GM19468 (cell line): ENCODE measurements at regions not wholly inside any gene's neighbourhood (a gene's known extent, or its start where the extent isn't known, plus 50 kb on each side); places are given as distances from the start of the nearest gene placed in this dataset.
A peak's percentile ranks its signal among the peaks of the same experiment; 100 is the strongest.

ENCODE experiments used
- ATAC-seq: cut with Tn5 transposase; IDR thresholded peaks from one replicate; pipeline ENCODE4 v1.9.1; 2021; ENCODE audit warnings: mild to moderate bottlenecking, moderate library complexity, moderate number of reproducible peaks; ENCODE audit not compliant: unreplicated experiment; ENCODE audit errors: extremely low read depth

- ATAC-seq, result no peak
These were observed 569.8 kb upstream of the IL12A start for GRCh38 chr3:159418571-159419526.

GRCh38 chr3:159429702-159430101, 558.9 kb upstream of the IL12A start:
- ATAC-seq, result no peak

DNA sequence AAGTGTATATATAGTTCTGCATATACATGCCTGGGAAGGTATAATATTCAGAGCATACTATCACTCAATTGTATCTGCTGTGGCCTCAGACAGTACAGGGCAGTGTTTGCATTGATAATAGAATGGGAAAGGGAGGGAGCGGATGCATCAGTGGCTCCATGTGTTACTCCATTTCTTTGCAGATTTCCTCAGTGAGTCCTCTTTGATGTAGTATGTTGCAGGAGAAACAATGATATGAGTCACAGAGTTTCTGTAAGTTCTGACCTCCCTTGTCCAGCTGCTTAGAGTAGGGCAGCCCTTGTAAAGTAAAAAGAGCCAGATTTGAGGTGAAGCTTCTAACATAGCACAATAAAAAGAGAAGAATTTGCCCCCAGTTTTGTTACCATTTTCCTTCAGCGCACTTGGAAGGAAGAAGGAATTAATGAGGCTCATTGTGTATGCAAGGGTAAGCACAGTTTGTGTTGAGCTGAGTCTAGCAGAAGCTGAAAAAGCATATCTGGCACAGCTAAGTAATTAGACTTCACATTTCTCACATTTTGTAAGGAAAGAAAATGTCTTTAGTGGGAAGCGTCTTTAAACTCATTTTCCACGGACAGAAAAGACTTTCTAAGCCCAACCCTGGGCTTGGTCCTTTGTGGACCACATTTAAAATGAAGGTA, 555.8 kb upstream of the IL12A start:
- ATAC-seq, result no peak

DNA sequence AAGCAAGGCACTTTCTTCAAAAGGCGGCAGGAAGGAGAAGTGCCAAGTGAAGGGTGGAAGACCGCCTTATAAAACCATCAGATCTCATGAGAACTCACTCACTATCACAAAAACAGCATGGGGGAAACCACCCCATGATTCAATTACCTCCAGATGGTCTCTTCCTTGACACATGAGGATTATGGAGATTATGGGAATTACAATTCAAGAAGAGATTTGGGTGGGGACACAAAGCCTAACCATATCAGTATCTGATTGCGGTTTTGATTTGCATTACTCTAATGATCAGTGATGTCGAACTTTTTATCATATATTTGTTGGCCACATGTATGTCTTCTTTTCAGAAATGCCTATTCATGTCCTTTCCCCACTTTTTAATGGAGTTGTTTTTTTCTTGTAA, 549.3 kb upstream of the IL12A start:
- no peak for ATAC-seq

DNA sequence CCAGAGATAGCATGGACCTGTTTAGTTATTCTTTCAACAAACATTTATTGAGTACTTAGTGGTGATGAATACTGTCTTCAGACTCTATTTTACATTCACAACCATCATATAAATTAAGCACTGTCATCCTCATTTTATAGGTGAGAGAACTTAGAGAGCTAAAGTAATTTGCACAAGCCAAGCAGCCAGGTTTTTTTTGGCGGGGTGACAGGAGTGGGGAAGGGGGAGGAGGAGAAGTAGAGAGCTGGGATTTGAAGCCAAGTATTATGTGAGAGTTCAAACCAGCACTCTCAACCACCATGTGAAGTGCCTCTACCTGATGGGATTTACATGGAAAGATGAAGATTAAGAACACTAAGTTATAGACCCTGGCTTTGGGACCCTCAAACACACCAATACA, 547.4 kb upstream of the IL12A start:
- ATAC-seq, result no peak

DNA sequence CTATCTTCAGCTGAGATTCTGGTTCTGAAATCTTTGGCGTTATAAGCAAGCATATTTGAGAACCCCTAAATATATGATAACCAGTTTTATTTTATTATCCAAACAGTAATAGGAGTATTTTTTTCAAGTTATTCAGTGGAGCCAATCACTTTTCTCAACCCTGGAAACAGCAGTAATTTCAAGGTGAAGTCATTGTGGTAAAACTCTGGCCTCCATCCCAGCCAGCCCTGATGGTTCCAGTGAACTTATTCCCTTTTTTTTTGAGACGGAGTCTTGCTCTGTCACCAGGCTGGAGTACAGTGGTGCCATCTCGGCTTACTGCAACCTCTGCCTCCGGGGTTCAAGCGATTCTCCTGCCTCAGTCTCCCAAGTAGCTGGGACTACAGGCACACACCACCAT, 545.4 kb upstream of the IL12A start:
- no peak for ATAC-seq

DNA sequence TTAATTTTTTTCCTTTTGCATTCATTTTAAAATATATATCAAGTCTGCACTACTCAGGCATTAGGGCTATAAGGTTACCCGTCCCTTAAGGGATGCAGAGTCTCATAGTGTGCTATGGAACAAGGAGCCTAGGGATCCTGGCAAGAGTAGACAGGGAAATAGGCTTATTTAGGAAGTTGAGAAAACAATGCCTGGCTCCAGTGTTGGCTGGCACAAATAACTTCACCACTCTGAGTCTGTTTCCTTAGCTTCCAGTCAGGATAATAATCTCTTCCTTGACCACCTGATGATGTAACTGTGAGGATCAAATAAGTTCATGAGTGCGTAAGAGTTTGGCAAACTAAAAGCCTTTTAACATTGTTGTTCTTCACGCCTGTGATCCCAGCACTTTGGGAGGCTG, 540.8 kb upstream of the IL12A start:
- no peak for ATAC-seq

- ATAC-seq, result no peak
These were observed 539.7 kb upstream of the IL12A start for GRCh38 chr3:159448902-159449301.

- no peak for ATAC-seq
These were observed 537.6 kb upstream of the IL12A start for GRCh38 chr3:159451067-159451466.

DNA sequence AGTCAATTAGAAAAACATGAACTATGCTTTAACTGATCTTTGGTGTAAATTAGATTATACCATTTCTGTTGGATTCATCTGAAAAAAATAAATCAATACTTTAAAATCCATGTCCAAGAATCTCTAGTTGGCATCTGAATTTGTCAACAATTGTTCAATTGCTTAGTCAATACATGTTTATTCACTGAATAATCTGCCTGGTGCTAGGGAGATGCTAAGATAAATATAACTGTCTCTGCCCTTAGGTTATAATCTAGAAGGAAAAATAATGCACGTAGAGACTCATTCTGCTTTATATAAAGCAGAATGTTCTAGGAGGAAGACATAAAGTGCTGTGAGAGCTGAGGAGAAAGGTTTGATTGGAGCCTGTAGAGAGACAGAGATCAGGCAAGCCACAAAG, 537.2 kb upstream of the IL12A start:
- ATAC-seq, result no peak

DNA sequence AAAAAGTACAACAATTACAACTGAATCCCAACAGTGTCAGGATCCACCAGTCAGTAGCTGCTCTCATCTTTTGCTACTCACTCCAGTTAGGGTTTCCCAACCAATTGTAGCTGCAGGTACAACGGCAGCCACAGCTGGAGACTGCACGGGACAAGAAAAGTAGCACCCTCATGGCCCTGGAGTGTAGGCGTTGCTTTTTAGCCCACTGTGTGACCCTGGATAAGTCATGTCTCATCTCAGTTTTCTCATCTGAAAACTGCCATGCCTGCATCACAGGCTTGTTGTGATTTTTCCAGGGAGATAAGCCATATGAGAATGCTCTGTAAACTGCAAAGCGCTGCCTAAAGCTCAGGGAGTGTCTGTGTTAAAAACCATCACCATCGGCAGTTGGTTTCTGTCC, 535.6 kb upstream of the IL12A start:
- ATAC-seq, result no peak

DNA sequence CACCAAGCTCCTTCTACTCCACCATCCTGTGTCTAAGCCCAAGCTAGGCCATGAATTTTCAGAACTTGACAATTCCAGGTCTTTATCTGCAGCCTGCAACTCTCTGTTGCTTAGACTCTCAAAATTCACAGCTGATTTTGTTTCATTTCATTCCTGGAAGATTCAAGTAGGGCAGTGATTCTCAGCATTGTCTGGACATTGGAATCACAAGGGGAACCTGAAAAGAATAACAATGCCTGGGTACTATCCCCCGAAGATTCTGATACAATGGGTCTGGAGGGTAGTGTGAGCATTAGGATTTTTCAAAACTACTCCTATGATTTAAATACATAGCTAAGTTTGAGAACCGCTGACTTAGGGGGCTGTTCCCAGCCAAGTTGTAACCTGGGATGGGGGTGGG, 534.7 kb upstream of the IL12A start:
- no peak for ATAC-seq

DNA sequence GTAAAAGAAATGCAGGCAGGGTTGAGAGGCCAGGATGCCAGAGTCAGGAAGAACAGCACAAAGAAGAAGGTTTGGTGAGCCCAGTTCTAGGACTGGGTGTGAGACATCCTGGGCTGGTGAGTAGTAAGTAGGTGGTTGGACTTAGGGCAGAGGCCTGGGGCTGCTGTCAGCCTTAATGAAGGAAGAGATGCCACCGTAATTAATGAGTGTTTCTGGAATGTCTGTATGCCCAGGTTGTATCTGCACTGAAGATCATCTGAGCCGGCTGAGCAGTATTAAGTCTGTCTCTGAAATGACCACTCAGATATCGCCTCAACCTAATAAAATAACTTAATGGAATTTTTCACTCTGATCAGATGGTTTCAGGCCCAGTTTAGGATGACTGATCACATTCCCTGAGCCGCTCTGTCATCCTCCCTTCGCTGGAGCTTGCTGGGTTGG, 532.9 kb upstream of the IL12A start:
- ATAC-seq, result no peak

GRCh38 chr3:159458010-159458409, 530.6 kb upstream of the IL12A start:
- ATAC-seq, result no peak

DNA sequence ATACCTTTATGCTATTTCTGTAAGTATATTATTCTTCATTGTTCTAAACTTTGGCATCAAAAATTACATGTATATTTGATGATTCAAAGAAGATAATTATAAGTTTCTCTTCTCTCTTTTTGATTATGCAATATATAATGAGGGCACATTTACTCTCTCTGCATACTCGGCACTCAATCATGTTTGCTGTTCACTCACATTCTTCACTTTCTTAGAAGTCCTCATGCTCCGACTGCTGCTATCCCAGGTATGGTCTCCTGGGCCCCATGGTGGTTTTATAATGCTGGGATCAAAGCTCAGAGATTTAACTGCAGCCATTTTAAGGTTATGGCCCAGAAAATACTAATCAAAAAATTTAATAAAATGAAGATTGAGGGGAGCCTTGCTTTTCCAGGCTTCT, 529.7 kb upstream of the IL12A start:
- no peak for ATAC-seq

- ATAC-seq, result no peak
These were observed 516.0 kb upstream of the IL12A start for GRCh38 chr3:159472611-159473010.

DNA sequence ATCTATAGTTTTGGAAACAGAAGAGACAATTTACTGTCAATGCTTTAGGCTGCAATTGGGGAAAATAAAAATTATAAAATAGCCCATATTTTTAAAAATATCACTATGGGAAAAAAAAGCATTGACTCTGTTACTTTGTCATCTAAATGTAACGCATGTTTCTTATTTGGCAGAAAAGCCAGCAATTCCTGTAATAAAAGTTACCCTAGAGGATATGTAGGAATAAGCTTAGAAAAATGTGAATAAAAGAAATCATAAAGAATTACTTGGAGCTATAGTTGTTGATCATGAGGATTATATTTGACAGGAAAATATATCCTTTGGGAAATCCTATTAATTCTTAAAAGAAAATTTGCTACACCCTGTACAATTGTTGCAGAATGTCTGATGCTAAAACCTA, 515.4 kb upstream of the IL12A start:
- no peak for ATAC-seq

GRCh38 chr3:159480046-159480445, 508.6 kb upstream of the IL12A start:
- ATAC-seq, result no peak

GRCh38 chr3:159482241-159482993, 506.2 kb upstream of the IL12A start:
- ATAC-seq, result no peak

- ATAC-seq, result no peak
These were observed 505.7 kb upstream of the IL12A start for GRCh38 chr3:159482994-159483367.

DNA sequence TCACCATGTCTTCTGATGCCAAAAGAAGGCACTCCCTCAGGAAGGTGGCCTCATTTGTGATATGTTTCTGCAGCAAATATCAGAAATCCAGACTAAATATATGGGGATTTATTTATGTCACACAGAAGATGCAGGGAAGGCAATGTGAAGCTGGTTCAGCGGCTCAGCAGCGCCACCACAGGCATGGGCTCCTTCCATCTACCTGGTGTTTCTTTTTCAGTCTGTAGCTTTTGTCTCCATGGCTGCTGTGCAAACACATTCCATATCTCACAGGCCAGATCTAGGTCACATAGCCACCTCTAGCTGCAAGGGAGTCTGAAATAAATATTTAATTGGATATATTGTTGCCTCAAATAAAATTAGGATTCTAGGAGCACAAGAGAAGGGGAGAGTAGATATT, 502.1 kb upstream of the IL12A start:
- ATAC-seq, result peak; percentile 46
